ENCODE measurements at regions not wholly inside any gene's neighbourhood (a gene's known extent, or its start where the extent isn't known, plus 50 kb on each side); places are given as distances from the start of the nearest gene placed in this dataset.
"Not testable (repeated sequence)": the region's sequence is repeated elsewhere in the genome, so short reads cannot be mapped to it uniquely, and the experiment has no call there.

DNA sequence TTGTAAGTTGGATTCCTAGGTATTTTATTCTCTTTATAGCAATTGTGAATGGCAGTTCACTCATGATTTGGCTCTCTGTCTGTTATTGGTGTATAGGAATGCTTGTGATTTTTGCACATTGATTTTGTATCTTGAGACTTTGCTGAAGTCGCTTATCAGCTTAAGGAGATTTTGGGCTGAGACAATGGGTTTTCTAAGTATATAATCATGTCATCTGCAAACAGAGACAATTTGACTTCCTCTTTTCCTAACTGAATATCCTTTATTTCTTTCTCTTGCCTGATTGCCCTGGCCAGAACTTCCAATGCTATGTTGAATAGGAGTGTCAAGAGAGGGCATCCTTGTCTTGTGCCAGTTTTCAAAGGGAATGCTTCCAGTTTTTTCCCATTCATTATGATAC, 464.8 kb downstream of the XYLT1 start:
- DNase-seq (ENCODE audit: low read depth): not testable (repeated sequence)

DNA sequence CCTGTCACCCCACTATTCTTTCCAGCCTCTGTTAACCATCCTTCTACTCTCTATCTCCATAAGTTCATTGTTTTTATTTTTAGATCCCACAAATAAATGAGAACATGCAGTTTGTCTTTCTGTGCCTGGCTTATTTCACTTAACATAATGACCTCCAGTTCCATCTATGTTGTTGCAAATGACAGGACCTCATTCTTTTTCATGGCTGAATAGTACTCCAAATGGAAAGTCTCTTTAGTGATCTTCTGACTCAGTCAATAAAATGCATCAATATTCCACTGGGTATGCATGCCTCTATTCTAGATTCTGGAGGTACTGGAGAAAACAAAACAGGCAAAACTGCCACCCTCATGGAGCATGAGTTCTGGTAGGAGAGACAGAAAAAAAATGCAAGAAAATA, 459.0 kb downstream of the XYLT1 start:
- no peak for DNase-seq (ENCODE audit: low read depth)

DNA sequence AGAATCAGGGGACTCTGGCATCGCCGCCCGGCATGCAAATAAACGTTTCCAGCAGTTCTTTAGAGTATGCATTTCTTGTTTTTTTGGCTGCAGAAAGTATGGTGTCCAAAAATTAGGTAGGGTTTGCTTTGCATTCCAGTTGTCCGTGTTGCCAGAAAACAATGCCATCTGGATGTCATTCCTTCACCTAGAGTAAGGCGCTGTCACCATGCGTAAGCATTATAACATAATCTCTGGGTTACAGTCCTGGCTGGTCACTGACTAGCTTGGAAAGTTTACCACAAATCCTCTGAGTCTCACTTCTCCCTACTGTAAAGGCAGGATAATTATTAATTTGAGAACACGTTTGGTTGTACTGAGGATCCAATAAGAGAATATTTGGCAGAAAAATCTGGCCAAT, 457.7 kb downstream of the XYLT1 start:
- no peak for DNase-seq (ENCODE audit: low read depth)

DNA sequence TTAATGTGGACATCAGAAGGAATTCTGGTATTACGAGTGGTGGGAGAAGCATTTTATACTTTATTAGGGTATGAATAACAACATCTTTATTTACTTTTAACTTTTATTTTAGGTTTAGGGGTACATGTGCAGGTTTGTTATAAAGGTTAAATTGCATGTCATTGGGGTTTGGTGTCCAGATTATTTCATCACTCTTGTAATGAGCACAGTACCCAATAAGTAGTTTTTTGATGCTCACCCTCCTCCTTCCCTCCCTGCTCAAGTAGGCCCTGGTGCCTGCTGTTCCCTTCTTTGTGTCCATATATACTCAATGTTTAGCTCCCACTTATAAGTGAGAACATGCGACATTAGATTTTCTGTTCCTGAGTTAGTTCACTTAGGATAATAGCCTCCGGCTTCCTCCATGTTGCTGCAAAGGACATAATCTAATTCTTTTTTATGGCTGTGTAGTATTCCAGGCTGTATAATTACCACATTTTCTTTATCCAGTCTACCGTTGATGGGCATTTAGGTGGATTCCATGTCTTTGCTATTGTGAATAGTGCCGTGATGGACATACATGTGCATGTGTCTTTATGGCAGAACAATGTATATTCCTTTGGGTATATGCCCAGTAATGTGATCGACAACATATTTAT, 456.2 kb downstream of the XYLT1 start:
- DNase-seq (ENCODE audit: low read depth): no peak

DNA sequence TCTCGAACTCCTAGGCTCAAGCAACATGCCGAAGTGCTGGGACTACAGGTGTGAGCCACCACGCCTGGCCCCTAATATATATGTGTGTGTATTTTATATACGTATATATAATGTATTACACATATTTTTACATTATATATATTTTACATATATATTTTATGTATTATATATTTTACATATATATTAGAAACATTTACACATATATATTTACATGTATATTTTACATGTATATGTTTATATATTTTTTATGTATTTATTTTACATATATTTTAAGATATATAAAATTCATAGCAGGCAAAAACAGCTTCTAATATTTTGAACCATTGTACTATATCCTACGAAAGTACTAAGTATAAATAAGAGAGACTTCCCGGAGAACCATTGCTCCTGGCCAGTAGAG, 455.1 kb downstream of the XYLT1 start:
- no peak for DNase-seq (ENCODE audit: low read depth)

DNA sequence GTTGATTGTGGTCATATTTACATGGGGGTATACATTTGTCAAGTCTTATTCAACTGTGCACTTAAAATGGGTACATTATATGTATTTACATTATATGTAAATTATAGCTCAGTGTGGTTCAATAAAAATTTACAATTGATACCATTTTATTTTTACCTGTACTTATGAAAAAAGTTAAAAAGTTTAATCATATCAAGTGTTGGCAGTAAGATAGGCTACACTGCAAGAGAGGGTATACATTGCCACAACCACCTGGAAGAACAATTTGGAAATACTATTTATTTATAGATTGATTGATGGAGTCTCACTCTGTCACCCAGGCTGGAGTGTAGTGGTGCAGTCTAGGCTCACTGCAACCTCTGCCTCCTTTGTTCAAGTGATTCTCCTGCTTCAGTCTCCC, 453.3 kb downstream of the XYLT1 start:
- no peak for DNase-seq (ENCODE audit: low read depth)

DNA sequence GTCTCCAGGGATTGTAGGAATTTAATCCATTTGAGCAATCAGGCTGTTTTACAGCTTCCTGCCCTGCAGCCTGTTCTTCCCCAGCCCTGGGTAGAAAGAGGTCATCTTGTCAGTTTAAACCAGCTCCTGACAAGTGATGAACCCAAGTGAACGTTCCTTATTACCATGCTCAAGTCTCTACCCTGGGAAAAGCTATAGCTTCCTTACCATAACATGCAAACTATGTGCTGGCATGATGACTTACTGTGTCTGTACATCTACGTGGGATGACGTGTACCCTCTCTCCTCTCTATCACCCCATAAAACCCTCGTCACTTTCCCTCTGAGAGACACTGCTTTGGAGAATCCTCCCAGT, 452.2 kb downstream of the XYLT1 start:
- DNase-seq (ENCODE audit: low read depth): no peak

DNA sequence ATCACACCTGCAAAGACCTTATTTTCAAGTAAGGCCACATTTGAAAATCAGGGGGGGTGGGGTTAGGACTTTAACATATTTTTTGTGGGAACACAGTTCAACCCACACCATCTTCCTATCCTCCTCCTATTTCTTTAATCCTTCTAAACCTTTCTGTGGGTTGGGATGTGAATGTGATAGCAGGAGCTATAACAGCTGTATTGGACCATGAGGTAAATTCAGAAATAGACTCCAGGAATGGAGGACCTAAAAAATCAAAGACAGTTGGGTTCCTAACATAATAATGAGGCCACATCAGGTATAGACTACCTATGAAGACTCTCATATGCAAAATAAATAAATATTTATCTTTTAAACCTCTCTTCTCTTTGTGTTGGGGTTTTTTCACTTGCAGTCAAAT, 451.4 kb downstream of the XYLT1 start:
- DNase-seq (ENCODE audit: low read depth): no peak

DNA sequence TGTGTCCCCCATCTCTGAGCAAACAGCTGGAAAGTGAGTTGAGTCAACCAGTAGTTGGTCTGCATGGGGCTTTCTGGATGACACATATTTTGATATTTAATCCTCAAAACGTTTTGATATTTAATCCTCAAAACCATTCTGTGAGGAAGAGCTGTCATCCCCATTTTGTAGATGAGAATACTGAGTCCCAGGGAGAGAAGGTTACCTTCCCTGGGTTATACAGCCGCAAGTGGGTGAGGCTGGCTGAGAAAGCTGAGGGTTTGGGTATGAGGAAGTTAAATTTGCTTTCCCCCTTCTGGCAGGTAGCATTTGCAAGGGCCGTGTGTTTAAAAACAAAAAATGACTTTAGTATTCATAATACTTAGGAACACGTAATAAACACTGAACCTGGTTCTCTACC, 447.2 kb downstream of the XYLT1 start:
- no peak for DNase-seq (ENCODE audit: low read depth)

DNA sequence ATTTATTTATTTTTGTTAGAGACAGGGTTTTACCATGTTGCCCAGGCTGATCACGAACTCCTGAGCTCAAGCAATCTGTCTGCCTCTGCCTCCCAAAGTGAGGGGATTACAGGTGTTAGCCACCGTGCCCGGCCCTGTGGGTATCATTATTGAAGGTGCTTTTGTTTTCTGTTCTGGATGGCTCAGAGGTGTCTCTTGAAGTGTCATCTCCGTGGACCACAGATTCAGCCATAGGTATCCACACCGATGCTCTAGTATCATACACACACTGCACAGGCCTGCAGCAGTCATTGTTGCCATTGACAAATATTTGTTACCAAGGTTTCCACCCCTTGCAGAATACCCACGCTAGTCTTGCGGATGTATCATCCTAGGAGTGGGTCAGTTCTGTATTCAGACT, 446.2 kb downstream of the XYLT1 start:
- no peak for DNase-seq (ENCODE audit: low read depth)

DNA sequence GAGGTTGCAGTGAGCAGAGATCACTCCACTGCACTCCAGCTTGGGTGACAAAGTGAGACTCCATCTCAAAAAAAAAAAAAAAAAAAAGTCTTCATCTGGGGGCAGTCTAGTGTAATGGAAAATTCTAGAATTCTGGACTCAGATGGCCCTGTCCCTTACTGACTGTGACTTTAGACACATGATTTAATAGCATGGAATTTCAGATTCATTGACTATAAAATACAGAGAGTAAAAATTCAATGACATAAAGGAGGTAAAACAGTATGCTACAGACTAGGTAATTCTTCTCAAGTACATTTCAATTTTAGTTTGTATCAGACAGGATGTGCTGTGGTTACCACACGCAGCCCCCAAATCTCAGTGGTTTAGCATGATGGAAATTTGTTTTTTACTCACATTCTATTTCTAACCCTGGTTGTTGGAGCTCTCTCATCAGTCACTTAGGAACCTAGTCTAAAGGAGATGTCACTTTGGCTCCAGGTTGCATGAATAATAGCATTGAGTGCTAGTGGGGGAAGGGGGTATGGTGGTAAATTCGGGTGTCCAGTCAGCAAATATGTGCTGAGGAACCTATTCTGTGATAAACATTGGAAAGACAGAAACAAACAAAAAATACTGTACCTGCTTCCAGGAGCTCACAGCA, 444.0 kb downstream of the XYLT1 start:
- no peak for DNase-seq (ENCODE audit: low read depth)

DNA sequence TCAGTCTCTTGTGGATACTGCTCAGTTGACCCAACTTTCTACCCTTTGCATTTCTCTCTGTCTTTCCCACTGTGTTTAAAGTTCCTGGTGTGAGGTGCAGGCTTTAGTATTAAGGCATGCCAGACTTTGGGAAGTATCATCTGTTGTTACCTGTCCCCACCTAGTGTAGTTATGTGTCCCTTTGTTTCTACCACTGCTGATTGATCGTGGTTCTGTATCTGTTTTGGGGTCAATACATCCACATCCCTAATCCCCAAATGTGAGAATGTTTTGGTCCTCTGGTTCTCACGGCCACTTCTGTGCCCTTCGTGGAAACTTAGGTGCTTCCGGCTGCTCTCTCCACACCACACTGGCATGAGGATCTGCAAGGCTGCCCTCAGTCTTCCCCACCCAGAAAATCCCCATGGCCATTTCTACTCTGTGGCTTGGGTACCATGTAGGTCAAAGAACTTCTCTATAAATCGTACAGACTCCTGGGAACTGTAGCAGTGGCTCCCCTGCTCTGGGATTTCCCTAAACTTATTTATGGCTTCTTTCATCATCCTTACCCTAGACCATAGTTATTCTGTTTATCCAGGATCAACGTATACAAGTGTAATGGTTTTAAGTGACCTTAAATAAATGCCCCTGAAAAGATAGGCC, 443.2 kb downstream of the XYLT1 start:
- DNase-seq (ENCODE audit: low read depth): no peak

DNA sequence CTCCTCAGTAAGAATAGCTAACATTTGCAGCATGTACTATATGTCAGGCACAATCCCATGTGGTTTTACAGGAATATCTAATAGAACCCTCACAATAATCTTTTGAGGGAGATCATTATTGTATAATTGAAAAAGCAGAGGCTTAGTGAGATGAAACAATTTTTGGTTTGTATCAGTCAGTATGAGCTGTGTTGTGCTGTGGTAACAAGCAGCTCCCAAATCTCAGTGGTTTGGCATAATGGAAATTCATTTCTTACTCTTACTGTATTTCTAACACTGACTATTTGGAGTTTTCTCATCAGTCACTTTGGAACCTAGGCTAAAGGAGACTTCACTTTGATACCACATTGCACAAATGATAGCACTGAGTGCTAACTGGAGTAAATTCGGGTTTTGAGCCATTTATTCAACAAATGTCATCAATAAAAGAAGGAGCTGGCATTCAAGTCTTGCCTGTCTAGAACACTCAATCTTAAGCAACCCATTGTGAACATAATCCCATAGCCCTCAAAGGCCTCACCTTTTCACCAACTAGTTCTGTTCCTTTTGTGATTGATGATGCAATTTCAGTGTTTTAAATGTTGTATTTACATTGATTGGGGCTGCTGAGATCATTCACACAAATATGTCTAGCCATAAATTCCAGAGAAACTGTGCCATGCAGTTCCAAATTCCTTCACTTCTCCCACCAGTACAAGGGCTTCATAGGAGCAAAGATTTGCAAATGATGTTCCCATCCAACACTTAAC, 441.0 kb downstream of the XYLT1 start:
- DNase-seq (ENCODE audit: low read depth): no peak

DNA sequence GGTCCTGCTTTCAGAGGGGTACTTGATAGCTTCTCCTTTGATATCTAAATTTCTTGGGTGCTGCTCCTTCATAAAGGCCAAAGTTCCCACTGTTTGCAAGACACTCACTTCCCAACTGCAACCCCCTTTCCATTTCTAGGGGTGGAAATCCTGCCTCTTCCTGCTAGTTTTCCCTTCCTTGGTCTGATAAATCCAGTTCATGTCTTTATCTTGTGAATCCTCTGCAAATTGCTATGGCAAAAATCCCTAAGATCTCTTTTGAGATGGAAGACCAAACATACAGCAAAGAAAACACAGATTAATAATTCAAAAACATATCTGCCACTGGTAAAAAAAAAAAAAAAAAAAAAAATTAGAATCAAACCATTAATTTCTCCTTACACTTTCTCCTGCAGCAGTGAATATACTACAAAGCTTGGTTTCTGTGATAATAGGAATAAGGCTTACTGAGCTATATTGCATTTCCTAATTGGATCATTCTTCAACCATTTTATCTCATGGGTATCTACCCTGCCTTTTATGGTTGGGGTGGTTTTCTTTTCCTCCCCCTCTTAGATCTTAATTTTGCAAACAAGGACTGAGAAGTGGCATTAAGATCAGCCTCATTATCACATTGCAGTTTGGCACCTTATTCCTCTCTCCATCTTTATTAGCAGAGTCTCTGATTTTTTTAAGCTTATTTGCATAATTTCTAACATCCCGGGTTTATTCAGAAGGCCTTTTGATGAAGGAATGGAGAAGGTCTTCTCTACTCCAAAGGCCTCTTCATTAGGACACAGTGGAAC, 439.1 kb downstream of the XYLT1 start:
- DNase-seq (ENCODE audit: low read depth): no peak

DNA sequence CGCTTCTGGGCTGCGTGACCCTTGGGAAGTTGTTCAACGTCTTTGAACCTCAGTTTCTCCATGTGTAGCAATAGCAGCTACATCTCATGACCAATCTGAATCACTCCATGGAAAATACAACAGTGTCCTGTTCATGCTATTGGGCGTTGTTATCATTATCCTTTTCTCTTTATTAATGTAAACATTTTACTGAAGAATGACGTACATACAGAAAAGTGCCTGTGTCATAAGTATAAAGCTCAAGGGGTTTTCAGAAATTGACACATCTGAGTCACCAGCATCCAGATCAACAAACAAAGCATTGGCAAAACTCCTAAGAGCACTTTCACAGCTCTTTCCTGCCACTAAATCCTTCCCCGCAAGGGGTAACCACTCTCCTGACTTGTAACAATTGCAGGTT, 438.4 kb downstream of the XYLT1 start:
- DNase-seq (ENCODE audit: low read depth): no peak

DNA sequence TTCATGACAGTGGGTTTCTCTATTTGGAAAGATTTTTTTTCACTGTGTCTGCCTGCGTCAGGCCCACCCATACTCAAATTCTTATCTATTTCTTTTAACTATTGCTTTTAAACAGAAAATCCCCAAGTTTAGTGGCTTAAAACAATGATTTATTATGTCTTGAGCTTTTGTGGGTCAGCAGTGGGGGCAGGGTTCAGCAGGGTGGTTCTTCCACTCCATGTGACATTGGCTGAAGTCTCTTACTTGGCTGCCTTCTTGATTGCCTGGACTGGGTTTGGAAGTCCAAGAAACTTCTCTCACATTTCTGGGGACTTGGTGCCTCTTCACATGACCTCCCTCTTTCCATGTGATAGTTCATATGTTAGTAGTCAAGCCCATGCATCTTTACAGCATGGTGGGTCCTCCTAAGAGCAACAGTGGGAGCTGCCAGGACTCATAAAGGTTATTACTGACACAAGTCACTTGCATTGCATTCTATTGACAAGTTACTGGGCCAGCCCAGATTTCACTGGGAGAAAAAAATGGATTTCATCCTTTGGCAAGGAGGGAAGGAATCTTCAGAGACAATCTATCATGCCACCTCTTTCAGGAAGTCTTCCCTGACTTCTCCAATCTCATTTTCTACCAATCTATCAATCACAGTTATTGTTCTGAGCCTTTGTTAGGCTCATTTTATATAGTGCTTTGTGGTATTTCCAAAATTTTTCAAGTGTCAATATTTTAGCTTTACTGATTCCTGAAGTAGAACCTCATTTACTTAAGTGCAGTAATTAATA, 436.1 kb downstream of the XYLT1 start:
- no peak for DNase-seq (ENCODE audit: low read depth)

DNA sequence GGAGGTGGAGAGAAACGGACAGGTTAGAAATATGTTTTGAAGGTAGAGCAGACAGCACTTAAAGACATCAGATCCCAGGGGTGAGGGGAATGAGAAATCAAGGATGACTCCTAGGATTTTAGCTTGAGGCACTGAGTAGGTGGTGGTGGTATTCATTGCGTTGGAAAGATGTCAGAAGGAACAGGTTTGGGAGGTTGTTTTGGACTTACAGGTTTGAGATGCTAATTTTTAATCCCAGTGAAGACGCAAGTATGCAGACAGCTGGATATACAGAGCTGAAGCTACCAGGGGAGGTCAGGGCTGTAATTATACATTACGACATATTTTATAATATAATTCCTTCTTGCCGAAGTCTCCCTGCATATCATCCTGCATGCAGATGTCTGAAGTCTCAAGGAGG, 433.3 kb downstream of the XYLT1 start:
- no peak for DNase-seq (ENCODE audit: low read depth)

DNA sequence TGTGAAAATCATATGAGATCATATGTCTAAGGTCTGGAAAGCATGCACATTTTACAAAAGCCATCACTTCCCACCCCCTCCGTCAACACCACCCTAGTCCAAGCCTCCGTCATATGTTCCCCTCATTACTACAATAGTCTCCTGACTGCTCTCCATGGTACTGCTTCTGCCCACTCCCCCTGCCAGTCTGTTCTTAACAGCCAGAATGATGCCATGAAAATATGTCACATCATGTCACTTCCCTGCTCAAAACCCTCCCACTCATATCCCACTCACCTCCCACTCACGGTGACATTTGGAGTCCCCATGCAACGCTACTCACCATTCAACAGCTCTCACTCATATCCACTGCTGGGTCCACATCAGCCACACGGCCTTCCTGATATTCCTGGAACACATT, 432.3 kb downstream of the XYLT1 start:
- no peak for DNase-seq (ENCODE audit: low read depth)

DNA sequence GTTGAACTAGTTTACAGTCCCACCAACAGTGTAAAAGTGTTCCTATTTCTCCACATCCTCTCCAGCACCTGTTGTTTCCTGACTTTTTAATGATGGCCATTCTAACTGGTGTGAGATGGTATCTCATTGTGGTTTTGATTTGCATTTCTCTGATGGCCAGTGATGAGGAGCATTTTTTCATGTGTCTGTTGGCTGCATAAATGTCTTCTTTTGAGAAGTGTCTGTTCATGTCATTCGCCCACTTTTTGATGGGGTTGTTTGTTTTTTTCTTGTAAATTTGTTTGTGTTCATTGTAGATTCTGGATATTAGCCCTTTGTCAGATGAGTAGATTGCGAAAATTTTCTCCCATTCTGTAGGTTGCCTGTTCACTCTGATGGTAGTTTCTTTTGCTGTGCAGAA, 421.7 kb downstream of the XYLT1 start:
- not testable (repeated sequence) for DNase-seq (ENCODE audit: low read depth)

DNA sequence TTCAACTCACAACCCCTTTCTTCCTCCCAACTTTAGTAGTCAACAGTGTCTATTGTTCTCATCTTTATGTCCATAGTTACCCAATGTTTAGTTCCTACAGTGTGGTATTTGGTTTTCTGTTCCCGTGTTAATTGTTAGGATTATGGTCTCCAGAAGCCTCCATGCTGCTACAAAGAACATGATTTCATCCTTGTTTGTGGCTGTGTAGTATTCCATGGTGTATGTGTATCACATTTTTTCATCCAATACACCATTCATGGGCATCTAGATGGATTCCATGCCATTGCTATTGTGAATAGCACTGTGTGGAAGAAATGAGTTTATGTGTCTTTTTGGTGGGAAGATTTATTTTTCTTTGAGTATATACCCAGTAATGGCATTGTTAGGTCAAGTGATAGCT, 420.3 kb downstream of the XYLT1 start:
- DNase-seq (ENCODE audit: low read depth): no peak
